ENCODE measurements at regions not wholly inside any gene's neighbourhood (a gene's known extent, or its start where the extent isn't known, plus 50 kb on each side); places are given as distances from the start of the nearest gene placed in this dataset.

DNA sequence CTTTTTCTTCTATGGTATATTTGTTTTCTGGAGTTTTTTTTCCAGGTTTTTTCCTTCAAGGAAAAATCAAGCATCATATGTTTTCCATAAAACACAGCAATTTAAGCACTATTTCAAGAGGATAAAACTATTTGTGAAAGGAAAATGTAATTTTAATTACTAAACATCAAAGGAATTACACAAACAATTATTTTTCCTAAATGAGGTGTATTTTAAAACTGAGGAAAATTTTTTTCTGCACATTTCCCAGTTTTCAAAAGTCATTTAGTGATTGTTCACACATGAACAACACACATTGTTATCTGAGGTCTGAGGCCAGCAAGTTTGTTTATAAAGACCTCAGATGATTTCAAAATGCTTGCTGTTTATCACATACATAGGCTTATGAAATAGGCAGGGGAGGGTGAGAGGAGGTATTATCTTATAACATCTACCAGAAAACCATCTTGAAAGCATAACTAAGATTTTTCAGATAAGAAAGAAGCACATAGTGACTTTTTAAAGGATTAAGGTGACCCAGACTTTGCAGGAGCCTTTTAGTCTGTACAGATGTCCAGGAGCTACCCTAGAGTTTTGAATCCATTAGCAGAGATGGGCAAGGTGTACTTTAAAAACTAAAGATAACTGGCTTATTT is 381.6 kb downstream of the GJA1 start:
- TF ChIP-seq, protein P1, sequence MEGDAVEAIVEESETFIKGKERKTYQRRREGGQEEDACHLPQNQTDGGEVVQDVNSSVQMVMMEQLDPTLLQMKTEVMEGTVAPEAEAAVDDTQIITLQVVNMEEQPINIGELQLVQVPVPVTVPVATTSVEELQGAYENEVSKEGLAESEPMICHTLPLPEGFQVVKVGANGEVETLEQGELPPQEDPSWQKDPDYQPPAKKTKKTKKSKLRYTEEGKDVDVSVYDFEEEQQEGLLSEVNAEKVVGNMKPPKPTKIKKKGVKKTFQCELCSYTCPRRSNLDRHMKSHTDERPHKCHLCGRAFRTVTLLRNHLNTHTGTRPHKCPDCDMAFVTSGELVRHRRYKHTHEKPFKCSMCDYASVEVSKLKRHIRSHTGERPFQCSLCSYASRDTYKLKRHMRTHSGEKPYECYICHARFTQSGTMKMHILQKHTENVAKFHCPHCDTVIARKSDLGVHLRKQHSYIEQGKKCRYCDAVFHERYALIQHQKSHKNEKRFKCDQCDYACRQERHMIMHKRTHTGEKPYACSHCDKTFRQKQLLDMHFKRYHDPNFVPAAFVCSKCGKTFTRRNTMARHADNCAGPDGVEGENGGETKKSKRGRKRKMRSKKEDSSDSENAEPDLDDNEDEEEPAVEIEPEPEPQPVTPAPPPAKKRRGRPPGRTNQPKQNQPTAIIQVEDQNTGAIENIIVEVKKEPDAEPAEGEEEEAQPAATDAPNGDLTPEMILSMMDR (IDR thresholded peaks at IDR 0.05) = no peak
- TF ChIP-seq EP300 (IDR thresholded peaks at IDR 0.05) = no peak
- TF ChIP-seq POLR2A (IDR thresholded peaks at IDR 0.05) = no peak
- TF ChIP-seq POLR2AphosphoS5 (IDR thresholded peaks at IDR 0.05) = no peak

All from gastroesophageal sphincter (tissue), 3 donors.